ENCODE measurements at regions not wholly inside any gene's neighbourhood (a gene's known extent, or its start where the extent isn't known, plus 50 kb on each side); places are given as distances from the start of the nearest gene placed in this dataset.
A peak's percentile ranks its signal among the peaks of the same experiment; 100 is the strongest.

DNA sequence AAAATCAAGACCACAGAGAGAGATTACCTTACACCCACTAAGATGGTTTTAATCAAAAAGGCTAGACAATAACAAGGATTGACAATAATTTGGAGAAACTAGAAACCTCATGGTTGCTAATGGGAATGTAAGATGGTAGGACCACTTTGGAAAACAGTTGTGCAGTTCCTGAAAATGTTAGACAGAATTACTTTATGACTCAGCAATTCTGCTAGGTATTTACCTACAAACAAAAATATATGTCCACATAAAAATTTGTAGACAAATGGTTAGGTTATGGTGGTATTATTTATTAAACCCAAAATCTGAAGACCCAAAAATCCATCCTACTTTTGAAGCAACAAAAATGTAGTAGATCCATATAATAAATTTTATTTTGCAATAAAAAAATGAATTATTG lies 1027.0 kb upstream of the ADGRL3 start:
- H3K27me3 Mint-ChIP-seq = no peaks in the 10 kb centered on the region
- H3K9me3 Mint-ChIP-seq = peaks cover 8% of the 10 kb centered on the region
- DNase-seq (no peak), ATAC-seq (no peak)
- H3K4me3 Mint-ChIP-seq = no peak overlapping the region
- no peak overlapping the region for H3K27ac Mint-ChIP-seq
- H3K4me1 Mint-ChIP-seq = no peaks in the 10 kb centered on the region
- H3K36me3 Mint-ChIP-seq (ENCODE audit: low read depth) = no peaks in the 10 kb centered on the region

DNA sequence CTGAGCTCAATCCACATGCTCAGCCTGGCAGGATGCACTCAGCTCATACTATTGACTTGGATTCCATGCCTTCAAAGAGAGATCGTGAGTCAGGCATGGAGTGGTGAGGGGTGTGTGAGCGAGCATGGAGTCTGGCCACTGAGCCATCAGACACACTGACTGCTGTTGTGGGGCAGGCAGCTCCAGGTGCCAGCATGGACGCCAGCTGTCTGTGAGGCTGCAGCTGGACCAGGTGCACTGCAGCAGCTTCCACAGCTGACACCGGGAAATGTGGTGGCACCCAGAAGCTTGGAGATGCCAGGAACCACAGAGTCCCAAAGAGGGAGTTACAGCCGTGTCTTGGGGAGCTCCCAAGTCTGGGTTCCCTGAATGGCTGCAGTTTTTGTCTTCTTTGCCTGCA lies 1026.4 kb upstream of the ADGRL3 start:
- H3K36me3 Mint-ChIP-seq (ENCODE audit: low read depth) = no peaks in the 10 kb centered on the region

DNA sequence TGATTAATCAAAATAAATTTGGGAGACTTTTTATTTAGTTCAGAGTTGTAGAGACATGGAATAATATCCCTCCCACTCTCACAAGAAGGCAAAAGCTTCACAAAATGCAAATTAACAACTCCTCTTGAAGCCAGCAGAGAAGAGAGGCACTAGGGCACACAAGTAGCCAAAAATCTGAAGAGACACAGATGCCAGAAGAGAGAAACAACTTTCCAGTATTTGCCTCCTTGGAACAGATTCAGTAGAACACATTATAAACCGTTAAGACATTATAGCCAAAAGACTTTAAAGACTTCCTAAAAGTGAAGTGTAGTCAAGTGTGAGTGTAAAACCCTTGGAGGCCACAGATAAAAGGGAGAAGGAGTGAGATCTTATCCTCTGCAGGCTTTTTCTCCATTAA lies 1024.9 kb upstream of the ADGRL3 start:
- H3K9me3 Mint-ChIP-seq = peaks cover 8% of the 10 kb centered on the region
- no peaks in the 10 kb centered on the region for H3K36me3 Mint-ChIP-seq (ENCODE audit: low read depth)
- H3K4me3 Mint-ChIP-seq = no peak overlapping the region
- H3K4me1 Mint-ChIP-seq = no peaks in the 10 kb centered on the region
- no peaks in the 10 kb centered on the region for H3K27me3 Mint-ChIP-seq
- ATAC-seq = no peak
- H3K27ac Mint-ChIP-seq = no peak overlapping the region
- no peak for DNase-seq

More for the DNA sequence above, 1026.4 kb upstream of the ADGRL3 start:
- H3K27me3 Mint-ChIP-seq = no peaks in the 10 kb centered on the region
- DNase-seq (no peak), ATAC-seq (no peak)
- H3K9me3 Mint-ChIP-seq = peaks cover 8% of the 10 kb centered on the region
- H3K27ac Mint-ChIP-seq = no peak overlapping the region
- no peak overlapping the region for H3K4me3 Mint-ChIP-seq
- H3K4me1 Mint-ChIP-seq = no peaks in the 10 kb centered on the region

DNA sequence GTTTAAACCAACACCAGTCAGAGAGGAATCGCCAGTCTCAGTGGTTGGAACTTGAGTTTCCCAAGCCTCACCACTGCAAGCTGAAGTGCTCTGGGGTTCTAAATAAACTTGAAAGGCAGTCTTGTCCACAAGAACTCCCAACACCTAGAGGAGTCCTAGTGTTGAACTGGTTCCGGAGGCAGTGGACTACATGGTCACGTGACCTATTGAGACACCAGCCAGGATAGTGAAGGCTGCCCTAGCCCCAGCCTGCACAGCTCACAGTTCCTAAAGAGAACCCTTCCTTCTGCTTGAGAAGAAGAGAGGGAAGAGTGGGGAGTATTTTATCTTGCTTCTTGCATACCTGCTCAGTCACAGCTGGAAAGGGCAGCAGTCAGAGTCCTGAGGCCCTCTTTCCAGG lies 1012.7 kb upstream of the ADGRL3 start:
- H3K9me3 Mint-ChIP-seq = peaks cover 17% of the 10 kb centered on the region
- H3K27me3 Mint-ChIP-seq = no peaks in the 10 kb centered on the region
- H3K4me3 Mint-ChIP-seq = no peak overlapping the region
- no peaks in the 10 kb centered on the region for H3K4me1 Mint-ChIP-seq
- ATAC-seq (no peak), DNase-seq (no peak)
- no peaks in the 10 kb centered on the region for H3K36me3 Mint-ChIP-seq (ENCODE audit: low read depth)
- no peak overlapping the region for H3K27ac Mint-ChIP-seq

DNA sequence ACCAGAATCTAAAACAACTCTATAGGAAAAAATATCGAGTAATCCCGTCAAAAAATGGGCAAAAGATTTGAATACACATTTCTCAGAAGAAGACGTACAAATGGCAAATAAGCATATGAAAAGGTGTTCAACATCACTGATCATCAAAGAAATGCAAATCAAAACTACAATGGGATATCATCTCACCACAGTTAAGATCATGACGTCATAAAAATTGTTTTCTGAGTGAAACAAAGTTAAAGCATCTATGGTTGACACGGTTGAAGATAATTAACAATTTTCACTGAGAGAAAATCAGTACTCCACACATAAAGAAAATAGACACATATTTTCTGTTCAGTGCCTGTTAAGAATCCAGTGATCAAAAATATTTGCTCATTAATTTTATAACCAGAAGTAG lies 1010.8 kb upstream of the ADGRL3 start:
- DNase-seq = no peak
- no peak for ATAC-seq
- Mint-ChIP-seq H3K9me3 (peaks cover 13% of the 10 kb centered on the region), H3K27me3 (no peaks in the 10 kb centered on the region), H3K27ac (no peak overlapping the region), H3K4me1 (no peaks in the 10 kb centered on the region), H3K36me3 (ENCODE audit: low read depth) (no peaks in the 10 kb centered on the region), H3K4me3 (no peak overlapping the region)

DNA sequence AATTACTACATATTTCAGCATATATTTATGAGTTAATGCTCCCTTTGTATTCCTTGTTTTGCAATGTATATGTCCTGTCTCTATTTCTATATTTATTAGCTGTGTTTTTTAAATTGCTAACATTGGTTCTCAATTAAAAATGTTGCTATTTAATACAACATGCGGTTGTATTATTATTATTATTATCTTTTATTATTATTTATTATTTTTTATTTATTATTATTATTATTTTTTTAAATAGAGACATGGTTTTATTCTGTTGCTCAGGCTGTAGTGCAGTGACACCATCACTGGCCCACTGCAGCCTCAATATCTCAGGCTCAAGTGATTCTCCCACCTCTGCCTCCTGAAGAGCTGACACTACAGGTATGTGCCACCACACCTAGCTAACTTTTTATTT lies 1005.9 kb upstream of the ADGRL3 start:
- ATAC-seq (no peak), DNase-seq (no peak)
- Mint-ChIP-seq H3K27ac (no peak overlapping the region), H3K4me1 (no peaks in the 10 kb centered on the region), H3K27me3 (no peaks in the 10 kb centered on the region), H3K4me3 (no peak overlapping the region), H3K9me3 (peaks cover 13% of the 10 kb centered on the region), H3K36me3 (ENCODE audit: low read depth) (no peaks in the 10 kb centered on the region)

DNA sequence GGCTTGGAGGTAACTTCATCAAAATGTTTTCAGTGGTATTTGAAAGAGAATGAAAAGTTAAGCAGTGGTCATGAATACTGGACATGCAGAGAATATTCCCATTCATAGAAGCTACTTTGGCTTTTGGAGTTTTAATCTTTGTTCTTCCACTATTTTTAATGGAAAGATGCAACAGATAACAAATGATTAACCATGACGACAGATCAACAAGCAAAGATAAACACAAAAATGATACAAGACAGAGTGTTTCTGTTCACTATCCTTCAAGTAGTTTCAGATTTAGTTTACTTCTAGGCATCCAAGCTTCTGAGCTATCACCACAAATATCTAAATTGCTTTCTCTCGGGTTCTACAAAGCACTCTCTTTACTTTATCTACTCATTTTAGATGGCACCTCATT lies 1004.9 kb upstream of the ADGRL3 start:
- ATAC-seq = no peak
- H3K36me3 Mint-ChIP-seq (ENCODE audit: low read depth) = no peaks in the 10 kb centered on the region
- H3K27me3 Mint-ChIP-seq = no peaks in the 10 kb centered on the region
- peaks cover 13% of the 10 kb centered on the region for H3K9me3 Mint-ChIP-seq
- DNase-seq = no peak
- H3K4me1 Mint-ChIP-seq = no peaks in the 10 kb centered on the region
- no peak overlapping the region for H3K27ac Mint-ChIP-seq
- no peak overlapping the region for H3K4me3 Mint-ChIP-seq

DNA sequence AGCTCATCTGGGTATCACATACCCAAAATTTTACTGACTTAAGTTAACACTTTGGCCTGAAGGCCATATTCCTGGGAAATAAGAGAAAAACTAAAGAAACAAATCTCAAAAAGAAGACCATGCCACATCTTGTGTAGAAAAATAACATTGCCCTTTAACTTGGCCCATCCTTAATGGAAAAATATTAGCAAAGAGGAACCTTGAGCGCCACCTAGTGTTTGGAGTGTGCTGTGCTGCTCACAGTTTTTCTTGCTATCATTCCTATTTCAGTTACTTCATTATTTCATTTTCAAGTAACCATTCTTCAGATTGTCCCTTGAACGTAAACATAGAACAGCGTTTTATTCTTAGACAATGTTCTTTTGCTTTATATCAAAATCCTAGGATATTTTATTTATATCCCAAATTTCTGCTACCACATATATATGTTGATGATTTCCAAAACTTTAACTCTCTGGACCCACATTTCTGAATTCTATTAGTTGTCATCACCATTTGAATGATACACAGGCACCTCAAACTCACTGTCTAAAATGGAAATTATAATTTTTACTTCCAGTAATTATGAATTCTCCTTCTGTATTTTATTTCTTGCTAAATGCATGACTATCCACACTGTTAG lies 999.0 kb upstream of the ADGRL3 start:
- Mint-ChIP-seq H3K4me3 (no peak overlapping the region), H3K27me3 (no peaks in the 10 kb centered on the region), H3K9me3 (no peaks in the 10 kb centered on the region), H3K4me1 (no peaks in the 10 kb centered on the region), H3K36me3 (ENCODE audit: low read depth) (no peaks in the 10 kb centered on the region), H3K27ac (no peak overlapping the region)
- peak; percentile 48 for DNase-seq
- ATAC-seq = no peak

DNA sequence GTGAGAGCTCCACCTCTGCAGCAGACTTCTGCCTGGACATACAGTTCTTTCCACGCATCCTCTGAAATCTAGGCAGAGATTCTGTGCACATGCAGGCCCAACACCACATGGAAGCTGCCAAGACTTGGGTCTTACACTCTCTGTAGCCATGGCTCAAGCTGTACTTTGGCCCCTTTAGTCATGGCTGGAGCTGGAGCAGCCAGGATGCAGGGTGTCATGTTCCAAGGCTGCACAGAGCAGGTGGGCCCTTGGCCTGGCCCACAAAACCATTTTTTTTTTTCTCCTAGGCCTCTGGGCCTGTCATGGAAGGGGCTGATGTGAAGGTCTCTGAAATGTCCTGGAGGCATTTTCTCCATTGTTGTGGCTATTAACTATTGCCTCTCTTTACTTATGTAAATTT lies 990.5 kb upstream of the ADGRL3 start:
- Mint-ChIP-seq H3K27ac (no peak overlapping the region), H3K36me3 (ENCODE audit: low read depth) (no peaks in the 10 kb centered on the region), H3K9me3 (peaks cover 6% of the 10 kb centered on the region), H3K27me3 (no peaks in the 10 kb centered on the region), H3K4me3 (no peak overlapping the region), H3K4me1 (no peaks in the 10 kb centered on the region)
- ATAC-seq (no peak), DNase-seq (no peak)

DNA sequence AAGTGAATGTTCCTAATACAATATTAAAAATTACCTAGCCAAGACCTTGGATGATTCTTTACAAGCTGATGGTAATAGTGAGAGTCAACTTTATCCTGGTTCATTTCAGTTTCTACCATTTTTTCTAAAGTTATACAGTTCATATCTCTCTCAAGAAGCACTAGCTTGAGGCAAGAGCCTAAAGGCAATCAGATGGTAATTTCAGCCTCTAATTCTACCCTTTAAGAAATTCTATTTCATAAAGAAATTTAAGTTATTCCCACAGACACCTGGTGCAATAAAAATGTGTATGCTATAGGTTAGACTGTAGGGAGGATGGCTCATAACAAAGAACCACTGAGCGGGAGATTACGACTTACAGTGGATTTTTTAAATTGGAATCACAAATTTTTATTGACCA lies 984.2 kb upstream of the ADGRL3 start:
- Mint-ChIP-seq H3K36me3 (ENCODE audit: low read depth) (no peaks in the 10 kb centered on the region), H3K27ac (no peak overlapping the region), H3K4me3 (no peak overlapping the region), H3K9me3 (peaks cover under 1% of the 10 kb centered on the region), H3K27me3 (no peaks in the 10 kb centered on the region), H3K4me1 (no peaks in the 10 kb centered on the region)
- no peak for DNase-seq
- no peak for ATAC-seq

DNA sequence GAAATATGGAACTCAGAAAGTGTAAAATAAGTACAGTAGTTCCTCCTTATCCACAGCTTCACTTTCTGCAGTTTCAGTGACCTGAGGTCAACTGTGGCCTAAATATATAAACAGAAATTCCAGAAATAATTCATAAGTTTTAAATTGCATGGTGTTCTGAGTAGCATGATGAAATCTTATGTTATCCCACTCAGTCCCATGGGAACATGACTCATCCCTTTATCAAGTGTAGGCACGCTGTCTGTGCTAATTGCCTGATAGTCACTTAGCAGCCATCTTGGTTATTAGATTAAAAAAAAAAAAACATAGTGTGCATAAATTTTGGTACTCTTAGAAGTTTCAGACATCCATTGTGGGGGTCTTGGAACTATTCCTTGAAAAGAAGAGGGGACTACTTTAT lies 983.4 kb upstream of the ADGRL3 start:
- no peaks in the 10 kb centered on the region for H3K36me3 Mint-ChIP-seq (ENCODE audit: low read depth)
- no peaks in the 10 kb centered on the region for H3K27me3 Mint-ChIP-seq
- no peak overlapping the region for H3K4me3 Mint-ChIP-seq
- ATAC-seq (no peak), DNase-seq (no peak)
- no peaks in the 10 kb centered on the region for H3K9me3 Mint-ChIP-seq
- H3K27ac Mint-ChIP-seq = no peak overlapping the region
- no peaks in the 10 kb centered on the region for H3K4me1 Mint-ChIP-seq

DNA sequence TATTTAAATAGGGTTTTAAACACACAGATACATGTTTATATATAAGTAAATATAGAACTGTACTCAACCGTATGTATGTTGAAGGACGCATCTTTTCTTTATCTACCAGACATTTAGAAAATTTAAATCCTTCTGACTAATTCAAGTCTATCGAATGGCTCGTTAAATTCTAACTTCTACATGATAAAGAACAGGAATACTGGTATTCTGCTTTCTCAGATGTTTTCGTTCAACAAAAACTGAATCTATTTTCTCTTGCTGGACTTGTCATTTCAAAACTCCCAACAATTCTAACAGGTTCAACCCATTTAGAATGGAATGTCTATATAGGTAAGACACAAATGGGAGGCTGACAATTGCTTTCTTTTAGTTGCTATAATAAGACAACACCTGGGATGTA lies 978.3 kb upstream of the ADGRL3 start:
- Mint-ChIP-seq H3K4me1 (no peaks in the 10 kb centered on the region), H3K27me3 (no peaks in the 10 kb centered on the region), H3K27ac (no peak overlapping the region), H3K36me3 (ENCODE audit: low read depth) (no peaks in the 10 kb centered on the region), H3K9me3 (peaks cover 5% of the 10 kb centered on the region), H3K4me3 (no peak overlapping the region)
- no peak for ATAC-seq
- no peak for DNase-seq

DNA sequence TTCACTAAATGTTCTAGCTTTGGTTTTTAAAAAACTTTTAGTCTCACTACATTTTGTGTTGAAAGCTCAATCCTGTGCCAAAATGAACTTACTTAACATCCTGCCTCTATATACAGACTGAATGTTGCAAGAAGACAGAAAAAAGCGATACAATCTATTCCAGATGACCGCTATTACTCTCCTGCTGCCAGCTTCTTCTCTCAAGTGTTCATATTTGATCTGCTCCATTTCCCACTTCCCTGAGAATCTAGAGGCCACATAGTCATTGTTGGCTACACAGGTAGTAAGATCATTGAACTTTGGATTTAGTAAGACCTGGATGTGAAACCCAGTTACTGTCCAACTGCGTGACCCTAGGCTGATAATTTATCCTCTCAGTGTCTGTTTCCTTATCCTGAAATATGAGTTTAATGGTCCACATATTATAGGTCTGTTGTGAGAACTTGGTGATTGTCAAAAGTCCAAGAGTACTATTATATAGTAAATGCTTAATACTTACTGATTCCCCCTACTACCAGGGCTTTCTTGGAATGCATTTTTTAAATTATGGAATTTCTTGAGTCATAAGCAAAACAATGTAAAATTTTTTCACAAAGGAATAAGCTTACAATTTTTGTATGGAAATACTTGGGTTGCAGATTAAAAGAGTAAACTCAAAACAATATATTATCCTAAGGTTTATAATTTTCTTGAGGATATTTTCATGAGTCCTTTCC lies 976.8 kb upstream of the ADGRL3 start:
- ATAC-seq = no peak

DNA sequence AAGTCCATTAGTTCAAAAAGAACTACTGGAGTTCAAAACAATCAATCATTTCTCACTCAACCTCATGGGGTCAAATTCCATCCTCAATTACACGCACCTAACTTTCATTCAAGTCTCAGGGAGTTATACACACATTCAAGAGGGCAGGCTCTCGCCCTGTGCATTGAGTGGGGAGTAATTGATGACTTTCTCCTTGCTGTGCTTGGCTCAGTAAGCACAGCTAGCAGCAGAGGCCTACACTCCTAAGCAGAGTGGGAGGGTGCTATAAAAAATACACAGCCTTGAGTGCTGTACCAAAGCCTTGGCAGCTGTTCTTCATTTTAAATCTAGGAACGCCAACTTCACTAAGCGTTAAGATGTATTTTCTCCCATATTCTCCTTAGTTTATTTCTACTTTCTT lies 958.3 kb upstream of the ADGRL3 start:
- Mint-ChIP-seq H3K27me3 (no peaks in the 10 kb centered on the region), H3K4me1 (no peaks in the 10 kb centered on the region), H3K4me3 (no peak overlapping the region), H3K9me3 (peaks cover 10% of the 10 kb centered on the region), H3K27ac (no peak overlapping the region), H3K36me3 (ENCODE audit: low read depth) (no peaks in the 10 kb centered on the region)
- DNase-seq (no peak), ATAC-seq (no peak)

More for the DNA sequence above, 976.8 kb upstream of the ADGRL3 start:
- Mint-ChIP-seq H3K27me3 (no peaks in the 10 kb centered on the region), H3K4me3 (no peak overlapping the region), H3K27ac (no peak overlapping the region), H3K36me3 (ENCODE audit: low read depth) (no peaks in the 10 kb centered on the region), H3K9me3 (peaks cover 5% of the 10 kb centered on the region), H3K4me1 (no peaks in the 10 kb centered on the region)
- DNase-seq = no peak

DNA sequence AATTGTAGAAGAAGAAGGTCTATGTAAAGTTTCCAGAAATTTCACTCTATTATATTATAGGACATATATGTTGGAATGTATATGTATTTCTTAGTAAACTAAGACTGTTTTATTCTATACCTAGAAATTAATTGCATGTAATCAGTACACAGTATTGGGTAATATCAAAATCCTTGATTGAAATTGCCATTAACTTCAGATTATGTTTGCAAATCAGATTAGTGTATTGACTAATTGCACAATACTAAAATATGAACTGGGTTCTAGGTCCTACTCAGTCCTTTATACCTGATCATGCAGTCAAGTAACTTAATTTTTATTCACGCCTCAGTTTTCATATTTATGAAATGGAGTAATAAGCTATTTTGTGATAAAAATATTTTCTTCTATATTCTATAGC lies 950.3 kb upstream of the ADGRL3 start:
- H3K4me3 Mint-ChIP-seq = no peak overlapping the region
- H3K27ac Mint-ChIP-seq = no peak overlapping the region
- H3K4me1 Mint-ChIP-seq = no peaks in the 10 kb centered on the region
- ATAC-seq (no peak), DNase-seq (no peak)
- no peaks in the 10 kb centered on the region for H3K27me3 Mint-ChIP-seq
- H3K36me3 Mint-ChIP-seq (ENCODE audit: low read depth) = no peaks in the 10 kb centered on the region
- peaks cover 9% of the 10 kb centered on the region for H3K9me3 Mint-ChIP-seq

DNA sequence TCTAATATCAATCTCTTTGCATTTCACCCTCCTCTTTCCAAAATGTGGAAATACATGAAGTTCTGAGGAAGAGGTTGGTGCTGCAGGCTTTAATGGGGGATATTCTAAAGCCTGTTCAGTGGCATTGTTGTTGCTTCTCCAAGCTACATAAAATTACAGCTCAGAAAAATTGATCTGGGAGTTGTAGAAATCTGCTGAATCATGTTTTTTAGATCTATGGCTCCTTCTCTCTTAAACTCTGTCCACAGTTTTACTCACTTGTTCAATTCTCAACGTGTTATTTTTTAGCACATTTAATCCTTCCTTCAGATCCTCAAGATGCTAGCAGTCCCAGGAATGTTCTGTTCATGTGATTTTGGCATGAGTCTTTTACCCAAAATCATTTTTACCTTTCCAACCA lies 949.5 kb upstream of the ADGRL3 start:
- DNase-seq = no peak
- no peak for ATAC-seq
- Mint-ChIP-seq H3K27ac (no peak overlapping the region), H3K9me3 (peaks cover 9% of the 10 kb centered on the region), H3K4me3 (no peak overlapping the region), H3K27me3 (no peaks in the 10 kb centered on the region), H3K36me3 (ENCODE audit: low read depth) (no peaks in the 10 kb centered on the region), H3K4me1 (no peaks in the 10 kb centered on the region)
